ENCODE measurements at regions not wholly inside any gene's neighbourhood (a gene's known extent, or its start where the extent isn't known, plus 50 kb on each side); places are given as distances from the start of the nearest gene placed in this dataset.

- Histone ChIP-seq H3K36me3 (no peaks in the 10 kb centered on the region), H3K27ac (no peak overlapping the region), H3K4me1 (no peaks in the 10 kb centered on the region), H3K27me3 (no peaks in the 10 kb centered on the region), H3K9me3 (no peaks in the 10 kb centered on the region), H3K4me3 (no peak overlapping the region)
- intact Hi-C loops (cut with DNase I) = no loop called here
- no peak for DNase-seq
- WGBS, 2 donors = 82 to 85% methylated on average over 4 of the region's 4 CpGs
- ATAC-seq = no peak
- no peak for FAIRE-seq
- TF ChIP-seq CTCF (IDR thresholded peaks at IDR 0.05) = no peak
Measured at GRCh38 chr12:58313091-58313855, 371.9 kb downstream of the ATP23 start.

- 86 to 91% methylated on average over 5 of the region's 5 CpGs for WGBS, 2 donors
- no peaks in the 10 kb centered on the region for H3K4me1 ChIP-seq
- no peaks in the 10 kb centered on the region for H3K36me3 ChIP-seq
- H3K9me3 ChIP-seq = no peaks in the 10 kb centered on the region
- FAIRE-seq = no peak
- H3K27ac ChIP-seq = no peak overlapping the region
- DNase-seq = no peak
- no peaks in the 10 kb centered on the region for H3K27me3 ChIP-seq
- H3K4me3 ChIP-seq = no peak overlapping the region
- ATAC-seq = no peak
- TF ChIP-seq CTCF (IDR thresholded peaks at IDR 0.05) = no peak
- intact Hi-C loops (cut with DNase I) = no loop called here
Measured at GRCh38 chr12:58314610-58315009, 373.2 kb downstream of the ATP23 start.

GRCh38 chr12:58316926-58317325 is 375.6 kb downstream of the ATP23 start:
- intact Hi-C loops (cut with DNase I) = no loop called here
- Histone ChIP-seq H3K9me3 (no peaks in the 10 kb centered on the region), H3K36me3 (no peaks in the 10 kb centered on the region), H3K27ac (no peak overlapping the region), H3K27me3 (no peaks in the 10 kb centered on the region), H3K4me1 (no peaks in the 10 kb centered on the region), H3K4me3 (no peak overlapping the region)
- DNase-seq = no peak
- no peak for FAIRE-seq
- WGBS, 2 donors = 60 to 85% methylated on average over 2 of the region's 2 CpGs
- TF ChIP-seq CTCF (IDR thresholded peaks at IDR 0.05) = no peak
- ATAC-seq = no peak

GRCh38 chr12:58321414-58321813 is 380.0 kb downstream of the ATP23 start:
- intact Hi-C loops (cut with DNase I) = no loop called here
- no peaks in the 10 kb centered on the region for H3K9me3 ChIP-seq
- TF ChIP-seq CTCF (IDR thresholded peaks at IDR 0.05) = no peak
- no peak overlapping the region for H3K27ac ChIP-seq
- H3K27me3 ChIP-seq = no peaks in the 10 kb centered on the region
- FAIRE-seq (no peak), DNase-seq (no peak), ATAC-seq (no peak)
- 84 to 86% methylated on average over 3 of the region's 3 CpGs for WGBS, 2 donors
- H3K4me1 ChIP-seq = no peaks in the 10 kb centered on the region
- H3K4me3 ChIP-seq = no peak overlapping the region
- H3K36me3 ChIP-seq = no peaks in the 10 kb centered on the region

GRCh38 chr12:58323676-58324075 is 382.3 kb downstream of the ATP23 start:
- intact Hi-C loops (cut with DNase I) = no loop called here
- no peak for FAIRE-seq
- no peak for DNase-seq
- H3K9me3 ChIP-seq = no peaks in the 10 kb centered on the region
- H3K36me3 ChIP-seq = no peaks in the 10 kb centered on the region
- TF ChIP-seq CTCF (IDR thresholded peaks at IDR 0.05) = no peak
- no peak for ATAC-seq
- no peak overlapping the region for H3K4me3 ChIP-seq
- H3K27me3 ChIP-seq = no peaks in the 10 kb centered on the region
- no peaks in the 10 kb centered on the region for H3K4me1 ChIP-seq
- H3K27ac ChIP-seq = no peak overlapping the region
- WGBS, 2 donors = 80 to 90% methylated on average over 3 of the region's 3 CpGs
